Stimulated activated CD8-positive, alpha-beta memory T cell treated with anti-CD3 and anti-CD28 coated beads, Interleukin-4, amount 100 ng/mL, for 48 hours (primary cell): ENCODE measurements at regions not wholly inside any gene's neighbourhood (a gene's known extent, or its start where the extent isn't known, plus 50 kb on each side); places are given as distances from the start of the nearest gene placed in this dataset.

Source experiments
- DNase-seq: peaks from one replicate; pipeline ENCODE4 v3.0.0-alpha.2; 2020

- DNase-seq: no peak
Measured at GRCh38 chrX:69221239-69222102, 56.2 kb upstream of the PJA1 start.

GRCh38 chrX:69218407-69218997 lies 53.2 kb upstream of the PJA1 start:
- DNase-seq: no peak

GRCh38 chrX:69216911-69217310 lies 51.7 kb upstream of the PJA1 start:
- no peak for DNase-seq

- DNase-seq: no peak
Measured at GRCh38 chrX:69216446-69216845, 51.2 kb upstream of the PJA1 start.

- DNase-seq: no peak
Measured at GRCh38 chrX:69215161-69215875, 50.1 kb upstream of the PJA1 start.
